ENCODE measurements at regions not wholly inside any gene's neighbourhood (a gene's known extent, or its start where the extent isn't known, plus 50 kb on each side); places are given as distances from the start of the nearest gene placed in this dataset.
"Not testable (repeated sequence)": the region's sequence is repeated elsewhere in the genome, so short reads cannot be mapped to it uniquely, and the experiment has no call there.

DNA sequence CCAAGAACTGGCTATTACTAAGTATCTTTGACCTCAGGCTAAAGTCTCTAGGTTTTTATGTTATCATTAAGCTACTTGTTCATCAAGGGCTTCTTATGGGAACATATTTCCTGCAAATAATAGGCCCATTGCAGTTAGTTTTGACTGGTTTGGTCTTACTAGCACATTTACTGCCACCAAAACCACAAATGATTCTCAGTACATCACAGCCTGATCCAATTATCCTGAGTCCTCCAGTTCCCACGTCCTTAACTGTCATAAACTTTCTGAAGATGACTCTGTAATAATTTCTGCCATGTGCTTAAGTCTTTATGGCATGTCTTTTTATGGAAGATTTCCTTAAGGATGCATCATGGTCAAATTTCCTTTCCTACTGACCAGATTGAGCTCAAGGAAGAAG, 123.3 kb upstream of the TANK start:
- no peak for DNase-seq

DNA sequence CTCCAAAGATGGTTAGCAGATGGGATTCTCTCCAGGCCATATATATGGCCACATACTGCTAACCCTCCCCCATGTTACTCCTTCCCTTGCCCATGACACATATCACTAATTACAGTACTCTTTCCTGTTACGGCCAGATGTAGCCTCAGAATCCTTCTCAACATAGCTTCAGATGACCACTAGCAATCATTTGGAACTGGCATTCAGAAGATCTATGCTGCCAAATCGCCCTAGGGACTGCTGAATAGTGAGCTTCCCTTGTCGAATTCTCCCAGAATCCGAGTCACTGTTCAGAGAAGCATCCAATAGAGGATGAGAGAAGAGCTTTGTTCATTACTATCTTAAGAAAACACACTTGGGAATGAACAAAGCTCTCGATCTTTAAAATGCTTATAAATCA, 121.2 kb upstream of the TANK start:
- DNase-seq = no peak

DNA sequence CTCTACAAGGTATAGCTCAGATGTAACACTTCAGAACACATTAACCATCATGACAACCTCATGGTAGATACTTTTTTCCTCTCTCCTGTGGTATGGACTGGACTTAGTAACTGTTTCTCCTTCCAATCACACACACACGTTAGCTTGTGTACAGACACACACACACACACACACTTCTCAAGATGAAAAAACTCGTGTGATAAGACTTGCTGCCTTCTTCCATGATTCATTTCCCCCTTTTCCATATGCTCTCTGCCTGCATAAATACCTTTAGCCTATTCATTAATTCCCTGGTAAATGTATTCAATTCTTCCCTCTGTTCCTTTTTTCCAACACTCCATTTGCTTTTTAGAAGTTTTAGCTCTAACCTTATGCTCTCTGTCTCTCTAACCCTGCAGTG, 118.9 kb upstream of the TANK start:
- no peak for DNase-seq

DNA sequence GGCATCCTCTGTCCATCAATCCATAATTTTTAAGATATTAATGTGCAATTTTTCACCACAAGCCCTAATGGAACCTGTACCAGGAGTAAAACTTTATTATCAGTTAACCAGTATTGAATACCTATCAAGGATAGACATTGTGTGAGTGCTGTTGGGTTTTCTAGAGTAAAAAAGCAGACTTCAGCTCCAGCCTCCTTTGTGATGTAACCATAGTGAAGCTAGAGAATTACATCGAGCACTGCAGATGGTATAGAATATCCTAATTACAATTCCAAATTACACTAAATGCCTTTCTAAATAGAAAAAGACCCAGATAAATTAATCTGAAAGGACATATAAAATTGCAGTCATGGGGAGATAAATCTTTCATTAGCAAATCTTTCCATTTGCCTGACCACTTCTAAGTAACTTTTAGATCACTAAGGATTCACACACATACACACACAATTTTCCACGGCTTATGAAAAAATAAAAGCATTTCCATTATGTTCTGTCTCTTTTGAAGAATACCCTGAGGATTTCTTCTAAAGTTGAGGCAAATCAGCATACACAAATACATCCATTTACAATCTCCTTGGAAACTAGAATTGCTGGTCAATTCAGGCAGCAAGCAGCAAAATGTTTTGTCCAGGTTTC, 117.1 kb upstream of the TANK start:
- no peak for DNase-seq

DNA sequence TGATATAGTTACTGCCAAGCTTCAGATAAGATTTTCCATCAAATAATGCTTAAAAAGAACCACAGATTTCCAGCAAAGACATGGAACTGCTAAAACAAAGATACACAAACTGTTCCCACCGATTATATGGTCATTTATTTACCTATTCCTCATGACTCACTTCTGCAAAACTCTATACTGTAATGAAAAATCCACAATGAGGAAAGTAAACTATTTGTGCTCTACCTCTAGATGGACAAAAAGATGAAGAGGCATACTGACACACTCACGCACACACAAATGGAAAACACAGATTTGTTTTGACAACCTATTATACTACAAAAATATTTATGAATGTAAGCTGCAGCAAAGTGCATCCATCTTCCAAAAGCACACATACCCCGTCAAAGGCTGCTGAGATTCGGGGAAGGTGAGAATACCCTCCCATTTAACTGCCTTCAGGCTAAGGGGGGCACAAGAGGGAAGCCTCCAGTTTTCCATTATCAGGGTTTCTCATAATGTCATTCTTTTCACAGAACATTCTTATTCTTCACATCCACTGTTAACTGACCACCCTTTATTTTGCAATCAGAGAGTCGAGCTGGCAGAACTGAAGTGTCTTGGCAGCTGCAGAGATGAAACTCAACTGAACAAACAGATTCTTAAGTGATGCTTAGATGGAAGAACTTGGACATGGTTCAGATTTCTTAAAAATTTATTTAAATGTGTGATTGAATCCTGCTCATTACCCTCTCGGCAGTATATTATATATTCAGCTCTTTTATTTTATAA, 115.9 kb upstream of the TANK start:
- DNase-seq = no peak

DNA sequence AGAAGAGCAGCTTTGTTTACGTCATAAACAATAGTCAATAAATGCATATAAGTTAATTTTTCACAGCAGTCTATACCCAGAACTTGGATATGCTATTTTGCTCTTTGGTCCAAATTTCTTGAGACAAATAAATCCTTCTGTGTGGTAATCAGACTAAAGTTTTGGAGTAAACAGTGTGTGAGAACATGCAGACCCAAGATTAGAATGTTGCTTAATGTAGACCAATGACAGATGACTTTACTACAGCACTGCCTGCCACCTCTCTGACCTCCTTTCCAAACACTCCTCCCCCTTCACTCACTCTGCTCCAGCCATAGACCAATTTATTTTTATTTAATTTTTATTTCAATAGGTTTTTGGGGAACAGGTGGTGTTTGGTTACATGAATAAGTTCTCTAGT, 115.3 kb upstream of the TANK start:
- DNase-seq = no peak

DNA sequence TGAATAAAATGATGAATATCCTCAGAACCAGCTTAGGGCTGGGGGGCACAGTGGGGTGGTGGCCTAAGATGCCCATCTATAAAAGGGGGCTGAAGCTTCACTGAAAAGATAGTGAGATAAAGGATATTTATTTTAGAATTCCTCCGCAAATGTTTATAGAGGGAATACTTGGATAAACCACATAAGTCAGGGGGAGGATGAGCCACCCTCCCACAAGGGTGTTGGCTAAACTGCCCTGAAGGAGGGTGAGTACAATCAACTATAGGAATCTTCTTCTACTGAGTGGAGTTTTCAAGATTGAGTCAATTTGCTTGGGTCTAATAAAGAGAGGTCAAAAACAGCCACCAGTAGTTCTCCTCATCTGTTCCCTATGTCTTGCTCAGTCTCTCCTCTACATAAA, 114.5 kb upstream of the TANK start:
- DNase-seq = no peak

DNA sequence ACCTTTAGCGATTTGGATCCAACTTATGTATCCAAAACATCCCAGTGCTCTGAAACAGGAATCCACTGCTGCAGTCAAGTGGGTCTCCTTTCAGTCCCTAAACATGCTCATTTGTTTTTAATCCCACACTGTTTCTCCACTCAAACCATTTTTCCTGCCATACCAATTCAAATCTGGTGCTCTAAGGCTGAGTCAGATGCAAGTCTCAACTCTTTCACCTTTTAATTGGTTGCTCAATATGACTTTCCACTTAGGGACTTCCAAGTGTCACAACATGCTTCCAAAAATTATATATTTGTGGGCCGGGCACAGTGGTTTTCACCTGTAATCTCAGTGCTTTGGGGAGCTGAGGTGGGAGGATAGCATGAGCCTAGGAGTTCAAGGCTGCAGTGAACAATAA, 113.4 kb upstream of the TANK start:
- no peak for DNase-seq

DNA sequence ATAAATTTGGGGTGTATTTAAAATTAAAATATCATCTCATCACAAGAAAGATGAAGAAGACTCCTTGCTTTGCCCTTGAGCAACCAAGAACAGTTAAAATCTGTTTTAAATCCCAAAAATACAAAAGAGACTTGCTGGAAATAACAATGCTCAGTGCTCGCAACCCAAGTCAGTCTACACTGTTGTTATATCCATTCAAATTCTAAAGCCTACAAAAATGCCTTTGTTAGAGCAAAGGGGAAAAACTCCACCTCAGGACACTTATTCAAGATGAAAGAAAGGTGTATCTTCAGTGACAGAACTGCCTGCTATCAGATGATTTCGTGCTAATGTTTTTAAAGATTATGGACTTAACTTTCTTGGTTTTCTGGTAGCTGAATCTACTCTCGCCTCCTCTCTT, 111.9 kb upstream of the TANK start:
- no peak for DNase-seq

DNA sequence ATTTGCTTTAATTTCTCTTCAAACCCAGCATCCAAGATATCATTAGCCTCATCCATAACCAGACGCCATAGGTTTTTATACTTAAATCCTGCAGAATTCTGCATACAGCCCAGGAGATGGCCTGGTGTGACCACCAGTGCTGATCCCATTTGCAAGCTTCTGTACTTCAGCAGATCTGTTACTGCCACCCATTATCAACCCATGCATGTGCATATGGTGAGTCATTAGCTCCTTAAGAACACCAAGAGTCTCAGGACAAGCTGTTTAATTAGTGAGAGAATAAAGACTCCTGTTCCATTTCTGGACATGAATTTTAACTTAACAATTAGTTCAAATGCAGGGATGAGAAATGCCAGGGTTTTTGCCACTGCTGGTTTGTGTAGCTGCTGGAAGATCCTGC, 110.7 kb upstream of the TANK start:
- no peak for DNase-seq

DNA sequence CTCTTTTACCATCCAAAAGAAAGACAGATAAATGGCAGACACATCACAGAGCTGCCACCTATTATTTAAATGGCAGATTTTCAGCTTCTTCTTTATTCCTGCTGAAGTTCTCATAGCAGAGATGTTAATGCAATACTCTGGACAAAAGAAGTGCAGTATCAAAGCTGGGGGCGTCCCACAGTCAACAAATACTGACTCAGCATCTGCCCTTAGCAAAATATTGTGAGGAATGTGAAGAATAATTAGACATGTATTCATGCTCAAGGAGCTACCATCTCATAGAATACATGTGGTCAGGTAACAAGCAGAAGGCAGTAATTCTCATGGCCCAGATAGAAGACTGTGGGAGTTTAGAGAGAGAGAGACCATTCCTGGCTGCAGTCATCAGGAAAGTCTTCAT, 108.0 kb upstream of the TANK start:
- DNase-seq = no peak

DNA sequence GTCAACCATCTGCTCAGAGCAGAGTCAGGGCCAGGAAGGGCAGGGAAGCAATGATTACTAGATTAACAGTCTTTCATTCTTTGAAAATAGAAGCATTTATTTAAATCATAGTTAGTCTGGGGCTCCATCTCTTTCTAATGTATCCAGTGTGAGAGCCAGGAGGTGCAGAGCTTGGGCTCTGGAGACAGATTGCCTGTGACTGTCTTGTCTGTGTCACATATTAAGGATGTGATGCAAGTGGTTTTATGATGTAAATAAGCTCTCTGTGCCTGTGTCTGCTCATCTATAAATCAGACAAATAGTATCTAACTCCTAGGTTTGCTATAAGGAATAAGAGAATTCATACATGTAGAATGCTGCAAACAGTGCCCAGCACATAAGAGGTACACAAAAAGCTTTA, 104.9 kb upstream of the TANK start:
- no peak for DNase-seq

DNA sequence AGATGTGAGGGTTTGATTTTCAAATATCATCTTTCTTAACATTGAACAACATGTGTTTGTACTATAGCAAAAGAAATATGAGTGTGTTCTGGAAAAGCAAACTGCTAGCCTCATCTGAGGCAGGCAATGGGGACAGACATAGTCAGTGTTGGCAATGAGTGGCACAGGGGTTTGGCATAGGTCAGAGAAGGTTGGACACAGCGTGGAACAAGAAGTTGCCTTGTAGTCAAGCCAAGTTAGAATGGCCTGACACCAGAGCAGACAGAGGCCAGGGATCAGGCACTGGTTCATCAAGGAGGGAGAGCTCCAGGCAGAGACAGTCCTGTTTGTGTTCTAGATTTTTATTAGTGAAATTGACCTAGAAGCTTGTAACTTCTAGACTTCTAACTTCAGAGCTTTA, 100.8 kb upstream of the TANK start:
- no peak for DNase-seq

DNA sequence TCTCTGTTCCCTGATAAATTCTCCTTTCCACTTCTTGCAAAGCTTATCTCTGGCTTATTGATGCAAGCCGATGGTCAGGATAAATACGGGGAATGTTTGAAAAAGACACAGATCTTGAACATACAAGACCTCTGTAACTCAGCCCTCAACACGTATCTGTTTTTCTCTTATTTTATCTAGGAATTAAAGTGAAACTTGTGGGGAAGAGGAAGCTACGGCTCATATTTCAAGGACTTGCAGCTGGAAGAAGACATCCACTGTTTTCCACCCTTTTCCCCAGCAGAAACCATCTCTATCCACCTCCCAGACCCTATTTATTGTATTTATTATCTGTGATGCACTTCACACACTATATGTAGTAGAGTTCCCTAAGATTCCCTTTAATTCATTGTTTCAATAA, 98.4 kb upstream of the TANK start:
- no peak for DNase-seq

DNA sequence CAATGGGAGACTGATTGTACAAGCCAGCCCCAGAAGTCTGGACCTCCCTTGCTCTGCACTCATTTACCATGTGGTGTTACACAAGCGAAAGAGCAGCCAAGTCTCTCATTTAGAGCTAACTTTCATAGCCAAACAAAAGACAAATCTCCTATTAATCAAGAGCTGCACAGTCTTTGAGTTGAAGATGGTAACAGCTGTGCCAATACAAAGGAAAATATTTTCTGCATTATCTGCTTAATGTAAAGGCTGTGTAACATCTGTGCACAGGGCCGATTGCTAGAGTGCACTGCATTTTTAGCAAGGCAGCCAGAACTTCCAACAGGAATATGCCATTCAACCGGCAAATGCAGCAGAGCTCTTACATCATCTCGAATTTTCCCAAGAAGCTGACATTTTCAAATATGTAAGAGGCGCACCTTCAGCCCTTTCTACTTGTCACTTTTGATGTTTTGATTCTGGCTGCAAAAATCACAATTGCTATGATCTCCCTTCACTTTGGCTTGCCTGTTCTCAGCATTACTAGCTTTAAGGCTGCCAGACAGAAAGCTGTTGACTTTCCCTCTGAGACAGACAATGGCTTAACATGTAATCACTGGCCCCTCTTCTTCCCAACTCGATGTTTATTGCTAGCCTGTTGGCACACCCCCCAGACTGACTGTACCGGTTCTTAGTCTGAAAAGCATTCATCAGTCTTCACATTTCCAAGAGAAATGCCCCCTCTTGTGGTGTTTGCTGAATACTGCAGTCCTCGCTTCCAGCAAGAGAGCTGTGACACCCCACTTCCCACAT, 96.9 kb upstream of the TANK start:
- DNase-seq = peak; percentile 72

DNA sequence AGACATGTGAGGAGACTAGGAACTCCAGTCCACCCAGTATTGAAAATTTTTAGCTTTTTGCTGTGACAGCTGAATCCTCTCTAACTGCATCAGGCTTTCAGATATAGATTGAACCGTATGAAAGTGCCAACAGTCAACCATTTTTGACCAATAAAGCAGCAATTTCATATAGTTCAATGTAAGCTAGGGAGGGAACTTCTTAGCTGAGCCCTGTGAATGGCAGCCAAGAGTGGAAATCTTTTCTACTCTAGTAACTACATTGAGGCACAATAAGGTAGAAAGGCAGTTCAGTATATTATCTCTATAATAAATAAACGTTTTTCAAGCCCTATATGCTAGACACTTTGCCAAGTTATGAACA, 96.3 kb upstream of the TANK start:
- no peak for DNase-seq

DNA sequence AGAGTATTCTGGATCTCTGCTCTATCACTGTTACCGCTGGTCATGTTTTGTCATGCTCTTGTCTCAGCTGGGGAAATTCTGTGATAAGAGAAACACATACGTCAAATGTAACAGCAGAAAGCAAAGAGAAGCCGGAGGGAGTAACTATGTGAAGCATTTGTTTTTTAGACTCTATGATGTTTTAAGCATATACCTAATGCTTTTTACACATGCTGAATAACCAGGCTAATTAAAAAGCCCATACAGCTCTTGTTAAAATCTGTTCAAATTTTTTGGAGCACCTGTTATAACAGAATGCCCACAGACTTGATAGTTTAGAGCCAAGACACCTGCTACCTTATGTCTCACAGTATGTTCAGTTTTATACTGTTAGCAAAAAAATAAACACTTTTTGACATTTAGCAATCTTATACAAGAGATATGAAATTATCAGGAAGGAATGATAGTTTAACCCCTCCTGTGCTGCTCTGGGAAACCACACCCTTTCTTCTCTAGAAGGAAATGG, 92.3 kb upstream of the TANK start:
- DNase-seq = no peak

DNA sequence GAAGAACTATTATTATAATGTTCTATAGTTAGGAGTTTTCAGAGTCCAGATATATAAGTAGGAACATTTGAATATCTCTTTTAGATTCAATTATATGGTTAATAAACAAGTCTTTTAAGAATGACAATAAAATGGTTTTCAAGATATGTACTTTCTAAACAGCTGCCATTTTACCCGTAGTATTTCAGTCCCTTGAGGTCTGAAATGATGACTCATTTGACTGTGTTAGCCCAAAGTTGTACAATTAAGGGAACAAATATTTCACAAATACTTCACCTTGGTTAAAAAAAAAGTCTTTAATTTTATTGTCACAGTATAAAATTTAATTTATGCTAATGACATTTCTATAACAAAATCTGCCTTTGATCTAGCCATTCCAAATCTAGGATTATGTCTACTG, 91.6 kb upstream of the TANK start:
- DNase-seq = no peak

DNA sequence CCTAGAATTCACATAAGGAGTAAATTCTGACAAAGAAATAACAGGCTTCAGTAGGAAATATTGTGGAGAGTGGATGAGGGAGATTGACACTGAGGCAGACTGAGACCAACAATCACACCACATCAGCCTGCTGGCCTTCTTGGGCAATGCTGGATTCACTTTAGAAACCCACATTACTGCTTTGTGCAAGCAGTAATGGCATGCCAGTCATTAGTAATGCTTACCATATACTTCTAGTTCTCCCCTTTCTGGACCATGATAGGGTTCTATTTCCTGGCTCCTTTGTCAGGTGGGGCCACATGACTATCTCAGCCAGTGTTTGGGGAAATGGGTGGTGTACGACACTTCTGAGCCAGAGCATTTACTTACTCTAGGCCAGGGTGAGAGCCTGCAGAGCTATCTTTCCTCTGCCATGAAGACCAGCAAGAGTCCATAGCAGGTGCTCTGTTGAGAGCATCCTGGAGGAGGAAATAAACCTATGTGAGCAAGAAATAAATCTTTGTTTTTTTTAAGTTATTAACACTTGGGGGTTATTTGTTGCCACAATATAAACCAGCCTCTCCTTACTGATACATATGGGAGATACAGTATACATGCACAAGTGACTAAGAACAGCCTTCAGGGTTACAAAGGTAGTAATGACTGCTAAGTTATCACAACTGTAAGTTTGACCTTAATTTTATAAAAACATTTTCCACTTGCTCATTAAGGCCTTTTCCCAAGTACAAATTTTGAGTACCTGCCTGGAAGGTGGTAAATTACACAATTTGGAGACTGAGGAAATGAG, 89.3 kb upstream of the TANK start:
- no peak for DNase-seq

DNA sequence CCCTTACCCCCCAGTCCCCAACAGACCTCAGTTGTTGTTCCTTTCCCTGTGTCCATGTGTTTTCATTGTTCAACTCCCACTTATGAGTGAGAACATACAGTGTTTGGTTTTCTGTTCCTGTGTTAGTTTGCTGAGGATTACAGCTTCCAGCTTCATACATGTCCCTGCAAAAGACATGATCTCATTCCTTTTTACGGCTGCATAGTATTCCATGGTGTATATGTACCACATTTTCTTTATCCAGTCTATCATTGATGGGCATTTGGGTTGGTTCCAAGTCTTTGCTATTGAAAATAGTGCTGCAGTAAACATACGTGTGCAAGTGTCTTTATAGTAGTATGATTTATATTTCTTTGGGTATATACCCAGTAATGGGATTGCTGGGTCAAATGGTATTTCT, 87.8 kb upstream of the TANK start:
- not testable (repeated sequence) for DNase-seq

DNA sequence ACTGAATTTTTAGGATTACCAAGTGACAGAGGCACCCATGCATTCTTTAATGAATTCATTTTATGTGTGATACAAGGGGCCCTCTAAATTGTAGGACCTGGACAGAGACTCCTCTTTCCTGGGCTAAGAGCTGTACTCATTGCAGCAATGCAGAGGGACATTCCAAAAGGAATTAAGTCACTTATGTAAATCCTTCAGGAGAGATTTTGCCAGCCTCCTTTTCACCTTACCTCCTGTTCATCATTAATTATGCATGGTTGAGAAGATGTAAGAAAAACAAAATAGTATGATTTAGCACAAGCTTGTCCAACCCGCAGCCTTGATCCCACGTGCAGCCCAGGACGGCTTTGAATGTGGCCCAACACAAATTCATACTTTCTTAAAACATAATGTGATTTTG, 84.5 kb upstream of the TANK start:
- DNase-seq = no peak

DNA sequence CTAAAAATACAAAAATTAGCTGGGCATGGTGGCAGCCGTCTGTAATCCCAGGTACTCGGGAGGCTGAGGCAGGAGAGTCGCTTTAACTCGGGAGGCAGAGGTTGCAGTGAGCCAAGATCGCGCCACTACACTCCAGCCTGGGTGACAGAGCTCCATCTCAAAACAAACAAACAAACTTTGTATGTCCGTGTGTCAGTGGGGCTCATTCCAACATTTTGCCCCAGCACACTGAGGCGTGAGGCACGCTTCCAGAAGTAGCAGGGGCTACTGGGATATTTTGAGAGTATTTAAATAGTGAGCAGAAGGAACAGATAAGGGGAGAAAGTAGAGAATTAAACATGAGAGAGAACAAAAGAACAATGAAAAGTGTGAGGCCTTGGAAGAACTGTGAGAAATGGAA, 83.3 kb upstream of the TANK start:
- DNase-seq = no peak

All from stimulated activated CD4-positive, alpha-beta T cell treated with anti-CD3 and anti-CD28 coated beads, Interleukin-15, amount 100 ng/mL, for 24 hours (primary cell).